HEK293T (cell line): ENCODE measurements at regions not wholly inside any gene's neighbourhood (a gene's known extent, or its start where the extent isn't known, plus 50 kb on each side); places are given as distances from the start of the nearest gene placed in this dataset.

Experiments
- BHLHE40 ChIP-seq: fragments of 450-650 bp; IDR thresholded peaks from 2 replicates; pipeline ENCODE4 v1.6.1; 2016; ENCODE audit warnings: mild to moderate bottlenecking, moderate library complexity, borderline replicate concordance
- FOXK2 ChIP-seq: fragments of 450-650 bp; IDR thresholded peaks from 2 replicates; pipeline ENCODE4 v1.6.1; 2016; ENCODE audit warnings: mild to moderate bottlenecking
- FOXM1 ChIP-seq: fragments of 450-650 bp; IDR thresholded peaks from 2 replicates; pipeline ENCODE4 v1.6.1; 2017; ENCODE audit warnings: mild to moderate bottlenecking, borderline replicate concordance
- L3MBTL2 ChIP-seq: fragments of 450-650 bp; conservative IDR thresholded peaks from 2 replicates; pipeline ENCODE4 v1.6.1; 2016; ENCODE audit warnings: mild to moderate bottlenecking
- NFRKB ChIP-seq: fragments of 450-650 bp; IDR thresholded peaks from 2 replicates; pipeline ENCODE4 v1.6.1; 2016; ENCODE audit warnings: mild to moderate bottlenecking, moderate library complexity
- SP1 ChIP-seq: fragments of 450-650 bp; IDR thresholded peaks from 2 replicates; pipeline ENCODE4 v1.6.1; 2017
- SUZ12 ChIP-seq: fragments of 450-650 bp; IDR thresholded peaks from 2 replicates; pipeline ENCODE4 v1.6.1; 2016; ENCODE audit warnings: mild to moderate bottlenecking
- TARDBP ChIP-seq: fragments of 450-650 bp; IDR thresholded peaks from 2 replicates; pipeline ENCODE4 v1.6.1; 2016
- ZNF384 ChIP-seq: fragments of 450-650 bp; IDR thresholded peaks from 2 replicates; pipeline ENCODE4 v1.6.1; 2016

DNA sequence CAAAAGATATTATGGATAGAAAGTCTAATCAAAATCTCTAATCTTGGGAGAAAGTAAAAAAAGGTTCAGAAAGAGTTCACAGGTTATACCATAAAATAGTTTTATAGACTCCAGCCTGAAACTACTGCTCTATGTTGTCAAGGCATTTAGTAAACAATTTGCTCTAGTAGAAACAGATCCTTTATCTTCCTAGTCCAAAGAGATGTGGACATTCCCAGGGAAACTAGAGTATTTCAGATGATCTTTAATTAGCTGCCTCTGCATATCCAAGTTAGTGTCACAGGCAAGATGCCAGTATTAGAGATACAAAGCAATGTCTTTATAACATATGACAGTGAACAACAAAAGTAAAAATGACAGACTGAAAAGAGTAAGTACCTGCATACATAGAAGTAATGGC is 708.6 kb downstream of the CCDC85A start:
- TF ChIP-seq TARDBP: no peak
- no peak for TF ChIP-seq SP1
- no peak for TF ChIP-seq L3MBTL2
- no peak for TF ChIP-seq ZNF384
- TF ChIP-seq FOXM1: no peak
- TF ChIP-seq SUZ12: no peak
- no peak for TF ChIP-seq FOXK2
- TF ChIP-seq NFRKB: no peak
- TF ChIP-seq BHLHE40: no peak
